ENCODE measurements at regions not wholly inside any gene's neighbourhood (a gene's known extent, or its start where the extent isn't known, plus 50 kb on each side); places are given as distances from the start of the nearest gene placed in this dataset.

GRCh38 chr5:173727839-173728778 is 111.7 kb upstream of the BOD1 start:
- no peaks in the 10 kb centered on the region for H3K36me3 ChIP-seq (ENCODE audit: insufficient read depth, low read length)
- H3K9me3 Mint-ChIP-seq: no peaks in the 10 kb centered on the region
- peaks cover 3% of the 10 kb centered on the region for H3K27me3 Mint-ChIP-seq
- no peak overlapping the region for H3K27ac Mint-ChIP-seq
- ChIA-PET POLR2A (no interaction called here), CTCF (no interaction called here)
- no peaks in the 10 kb centered on the region for H3K27me3 ChIP-seq (ENCODE audit: control insufficient read depth in 1 of 2, insufficient read depth in 2 of 2, low read length in 2 of 2)
- TF ChIP-seq CTCF (IDR thresholded peaks at IDR 0.05): no peak
- DNase-seq: no peak
- no peaks in the 10 kb centered on the region for H3K4me1 ChIP-seq (ENCODE audit: insufficient read depth, low read length)
- no peaks in the 10 kb centered on the region for H3K4me1 Mint-ChIP-seq (ENCODE audit: low read depth)
- H3K4me3 ChIP-seq (ENCODE audit: low read length): no peak overlapping the region
- no peak for ATAC-seq (ENCODE audit: poor library complexity)
- no peaks in the 10 kb centered on the region for H3K36me3 Mint-ChIP-seq (ENCODE audit: low read depth)
- H3K27ac ChIP-seq (ENCODE audit: low read depth in 1 of 2, low read length in 2 of 2): no peak overlapping the region
- no peaks in the 10 kb centered on the region for H3K9me3 ChIP-seq (ENCODE audit: control insufficient read depth in 1 of 2, insufficient read depth in 1 of 2, low read length in 2 of 2)
- intact Hi-C loops (cut with DNase I, micrococcal nuclease): no loop called here
- H3K4me3 Mint-ChIP-seq: no peak overlapping the region

GRCh38 chr5:173729079-173729765 is 112.8 kb upstream of the BOD1 start:
- H3K4me3 Mint-ChIP-seq: no peak overlapping the region
- no peaks in the 10 kb centered on the region for H3K9me3 Mint-ChIP-seq
- no peaks in the 10 kb centered on the region for H3K9me3 ChIP-seq (ENCODE audit: control insufficient read depth in 1 of 2, insufficient read depth in 1 of 2, low read length in 2 of 2)
- ChIA-PET CTCF (no interaction called here), POLR2A (no interaction called here)
- no peak overlapping the region for H3K27ac Mint-ChIP-seq
- no peaks in the 10 kb centered on the region for H3K36me3 Mint-ChIP-seq (ENCODE audit: low read depth)
- H3K4me3 ChIP-seq (ENCODE audit: low read length): no peak overlapping the region
- no peak for TF ChIP-seq CTCF (IDR thresholded peaks at IDR 0.05)
- H3K27me3 ChIP-seq (ENCODE audit: control insufficient read depth in 1 of 2, insufficient read depth in 2 of 2, low read length in 2 of 2): no peaks in the 10 kb centered on the region
- H3K4me1 ChIP-seq (ENCODE audit: insufficient read depth, low read length): no peaks in the 10 kb centered on the region
- DNase-seq (no peak), ATAC-seq (ENCODE audit: poor library complexity) (no peak)
- H3K27me3 Mint-ChIP-seq: peaks cover 1% of the 10 kb centered on the region
- H3K27ac ChIP-seq (ENCODE audit: low read depth in 1 of 2, low read length in 2 of 2): no peak overlapping the region
- H3K4me1 Mint-ChIP-seq (ENCODE audit: low read depth): no peaks in the 10 kb centered on the region
- intact Hi-C loops (cut with DNase I, micrococcal nuclease): no loop called here
- H3K36me3 ChIP-seq (ENCODE audit: insufficient read depth, low read length): no peaks in the 10 kb centered on the region

- ATAC-seq (ENCODE audit: poor library complexity) (no peak), DNase-seq (no peak)
- Mint-ChIP-seq H3K9me3 (no peaks in the 10 kb centered on the region), H3K4me1 (ENCODE audit: low read depth) (no peaks in the 10 kb centered on the region), H3K27ac (no peak overlapping the region), H3K36me3 (ENCODE audit: low read depth) (no peaks in the 10 kb centered on the region), H3K27me3 (no peaks in the 10 kb centered on the region), H3K4me3 (no peak overlapping the region)
- Histone ChIP-seq H3K27me3 (ENCODE audit: control insufficient read depth in 1 of 2, insufficient read depth in 2 of 2, low read length in 2 of 2) (no peaks in the 10 kb centered on the region), H3K4me1 (ENCODE audit: insufficient read depth, low read length) (no peaks in the 10 kb centered on the region), H3K27ac (ENCODE audit: low read depth in 1 of 2, low read length in 2 of 2) (no peak overlapping the region), H3K4me3 (ENCODE audit: low read length) (no peak overlapping the region), H3K9me3 (ENCODE audit: control insufficient read depth in 1 of 2, insufficient read depth in 1 of 2, low read length in 2 of 2) (no peaks in the 10 kb centered on the region), H3K36me3 (ENCODE audit: insufficient read depth, low read length) (no peaks in the 10 kb centered on the region)
- intact Hi-C loops (cut with DNase I, micrococcal nuclease): no loop called here
- ChIA-PET CTCF (no interaction called here), POLR2A (no interaction called here)
- TF ChIP-seq CTCF (IDR thresholded peaks at IDR 0.05): no peak
Observed at GRCh38 chr5:173730632-173731298, 114.3 kb upstream of the BOD1 start.

All from CD4-positive, alpha-beta T cell (primary cell).